Left cardiac atrium (tissue), 4 donors: ENCODE measurements at regions not wholly inside any gene's neighbourhood (a gene's known extent, or its start where the extent isn't known, plus 50 kb on each side); places are given as distances from the start of the nearest gene placed in this dataset.
A peak's percentile ranks its signal among the peaks of the same experiment; 100 is the strongest.
"Not testable (repeated sequence)": the region's sequence is repeated elsewhere in the genome, so short reads cannot be mapped to it uniquely, and the experiment has no call there.

ENCODE experiments used
- ATAC-seq, 2 donors: fragments of 200-7000 bp; cut with Tn5 transposase; one replicate each; pipeline ENCODE4 v1.9.1; 2020; ENCODE audit warnings: mild to moderate bottlenecking in 2 of 2, moderate library complexity in 2 of 2
- DNase-seq: peaks from one replicate; pipeline ENCODE4 v3.0.0-alpha.2; 2020
- intact Hi-C, 2 donors: fragments of 100-400 bp; cut with DNase I; formaldehyde crosslinking; loops; one replicate each; pipeline versions ENCODE4 v1.14.1 to v1.15.1; 2022 to 2023
- donor health status: DM: no; HTN: yes; CAD: no.
- donor health status: DM: no; HTN: yes; CAD: no; lungs with severe emphysema.
- donor health status: DM: yes; HTN: yes; CAD: no.
- donor health status: Dilated cardiomyopathy.

- no peak for DNase-seq
- no peak for ATAC-seq
- intact Hi-C loops, result no loop called here
These were observed 1364.3 kb downstream of the EFNA5 start for GRCh38 chr5:106306313-106307028.

DNA sequence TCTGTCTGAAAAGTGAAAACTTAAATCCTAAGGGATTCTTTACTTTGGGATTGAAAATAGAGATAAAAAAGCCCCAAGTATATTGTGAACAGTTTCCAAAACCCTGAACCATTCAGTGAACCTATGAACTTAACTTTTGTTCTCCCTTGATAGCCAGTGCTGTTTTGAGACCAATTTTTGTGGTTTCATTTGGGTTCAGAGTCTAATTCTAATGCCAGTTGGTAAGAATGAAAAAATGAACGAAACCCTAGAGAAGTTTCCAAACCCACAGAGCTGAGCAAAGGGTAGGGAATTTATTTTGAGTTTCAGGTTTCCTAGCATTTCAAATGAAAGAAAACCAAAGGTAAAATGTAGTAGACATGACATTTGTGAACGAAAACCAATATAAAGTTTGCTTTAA is 1366.8 kb downstream of the EFNA5 start:
- ATAC-seq (no peak), DNase-seq (no peak)
- intact Hi-C loops, result no loop called here

GRCh38 chr5:106292654-106293053 is 1378.1 kb downstream of the EFNA5 start:
- no peak for DNase-seq
- intact Hi-C loops, result no loop called here
- ATAC-seq, result no peak

DNA sequence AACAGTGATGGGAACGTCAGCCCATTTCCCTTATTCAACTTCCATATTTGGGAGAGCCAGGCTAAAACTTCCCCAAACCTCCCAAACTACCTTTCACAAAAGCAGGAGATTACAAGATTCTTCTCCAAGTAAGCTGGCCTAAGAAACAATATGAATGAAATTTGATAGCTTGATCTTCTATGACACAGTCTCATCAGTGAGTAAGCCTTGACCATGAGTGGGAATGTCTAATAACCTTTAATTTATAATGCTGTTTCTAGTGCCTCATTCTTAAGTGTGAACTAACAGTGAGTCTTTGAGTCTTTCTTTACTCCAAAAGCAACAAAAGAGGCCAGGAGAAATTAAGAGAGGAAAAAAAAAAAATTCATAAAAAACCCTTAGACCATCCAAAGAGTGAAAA is 1379.9 kb downstream of the EFNA5 start:
- intact Hi-C loops, result no loop called here
- DNase-seq (no peak), ATAC-seq (no peak)

GRCh38 chr5:106288979-106289378 is 1381.8 kb downstream of the EFNA5 start:
- no peak for DNase-seq
- intact Hi-C loops, result no loop called here
- no peak for ATAC-seq

DNA sequence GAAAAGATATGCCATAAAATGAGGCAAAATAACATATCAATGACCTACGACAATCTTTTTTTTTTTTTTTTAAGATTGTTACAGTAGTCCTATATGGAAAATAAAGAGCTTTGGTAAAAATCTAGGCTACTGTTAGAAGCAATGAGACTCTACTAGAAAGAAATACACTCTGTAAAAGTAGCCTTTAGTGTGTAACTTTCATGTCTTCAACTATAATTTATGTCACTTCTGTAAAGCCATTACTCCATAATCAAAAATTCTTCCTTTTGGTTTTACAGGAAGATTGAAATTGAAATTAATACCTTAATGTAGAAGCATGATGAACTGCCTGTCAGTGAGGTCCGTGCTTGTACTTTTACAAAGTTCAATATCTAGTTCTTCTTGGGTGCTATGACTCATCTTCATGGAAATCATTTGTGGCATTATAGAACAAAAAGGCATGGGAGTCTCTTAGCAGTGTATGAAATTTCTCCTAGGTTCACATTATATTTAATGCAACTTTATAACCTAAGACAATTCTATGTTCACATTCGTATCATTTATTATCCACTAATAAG is 1393.1 kb downstream of the EFNA5 start:
- DNase-seq, result no peak
- no peak for ATAC-seq
- intact Hi-C loops, result loop anchor here in 1 of 2 donors (10.0 kb wide), 1 partner anchor 597 kb away; no protein-coding TSS in a partner anchor

- DNase-seq (no peak), ATAC-seq (peak; percentile 33 to 47)
- intact Hi-C loops, result no loop called here
These were observed 1401.4 kb downstream of the EFNA5 start for GRCh38 chr5:106269252-106269843.

DNA sequence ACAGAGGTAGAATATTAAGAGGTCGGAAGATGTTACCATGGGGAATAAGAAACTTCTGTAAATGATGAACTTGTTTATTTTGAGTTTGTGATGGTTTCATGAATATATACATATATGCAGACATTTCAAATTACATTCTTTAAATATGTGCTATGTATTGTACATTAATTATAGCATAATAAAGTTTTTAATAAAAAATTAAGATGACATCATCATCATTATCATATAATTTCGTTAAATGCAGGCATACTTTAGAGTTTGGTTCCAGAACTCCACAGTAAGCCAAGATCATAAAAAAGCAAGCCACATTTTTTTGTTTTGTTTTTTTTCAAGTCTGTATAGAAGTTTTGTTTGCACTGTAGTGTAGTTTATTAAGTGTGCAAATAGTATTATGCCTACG is 1403.5 kb downstream of the EFNA5 start:
- ATAC-seq (no peak), DNase-seq (no peak)
- intact Hi-C loops, result no loop called here

GRCh38 chr5:106262395-106262794 is 1408.3 kb downstream of the EFNA5 start:
- intact Hi-C loops, result no loop called here
- DNase-seq (no peak), ATAC-seq (no peak)

GRCh38 chr5:106259431-106260090 is 1411.2 kb downstream of the EFNA5 start:
- intact Hi-C loops, DNase-seq, ATAC-seq: not testable (repeated sequence)

DNA sequence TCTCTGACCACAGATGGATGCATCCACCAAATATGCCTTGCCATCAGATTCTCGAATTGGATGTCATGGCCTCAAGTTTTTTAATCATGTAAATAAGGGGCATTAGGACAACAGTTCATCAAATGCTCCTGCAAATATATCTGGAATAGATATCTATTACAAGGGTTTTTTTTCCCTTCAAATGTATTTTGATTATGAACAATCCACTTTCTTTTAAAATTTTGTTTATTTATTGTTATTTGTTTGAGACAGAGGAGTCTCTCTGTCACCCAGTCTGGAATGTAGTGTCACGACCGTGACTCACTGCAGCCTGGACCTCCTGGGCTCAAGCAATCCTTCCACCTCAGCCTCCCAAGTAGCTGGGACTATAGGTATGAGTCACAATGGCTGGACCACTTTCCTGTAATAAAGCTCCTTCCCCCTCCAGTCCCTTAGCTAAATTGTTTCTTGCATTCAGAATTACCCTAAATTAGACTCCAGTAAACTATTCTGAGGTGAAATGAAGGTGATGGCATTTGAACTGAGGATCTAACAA is 1412.1 kb downstream of the EFNA5 start:
- no peak for DNase-seq
- ATAC-seq, result no peak
- intact Hi-C loops, result no loop called here

DNA sequence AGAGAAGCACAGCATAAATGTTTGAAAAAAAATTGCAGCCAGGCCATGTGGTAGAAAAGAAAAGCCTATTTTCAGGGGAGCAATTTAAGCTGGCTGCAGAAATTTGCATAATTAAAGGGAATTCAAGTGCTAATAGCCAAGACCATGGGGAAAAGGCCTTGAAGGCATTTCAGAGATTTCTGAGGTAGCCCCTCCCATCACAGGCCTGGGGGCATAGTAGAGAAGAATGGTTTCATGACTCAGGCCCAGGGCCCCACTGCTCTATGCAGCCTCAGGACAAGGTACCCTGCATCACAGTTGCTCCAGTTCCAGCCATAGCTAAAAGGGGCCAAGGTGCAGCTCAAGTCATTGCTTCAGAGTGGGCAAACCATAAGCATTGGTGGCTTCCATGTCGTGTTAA is 1416.0 kb downstream of the EFNA5 start:
- ATAC-seq (no peak), DNase-seq (no peak)
- intact Hi-C loops, result no loop called here

DNA sequence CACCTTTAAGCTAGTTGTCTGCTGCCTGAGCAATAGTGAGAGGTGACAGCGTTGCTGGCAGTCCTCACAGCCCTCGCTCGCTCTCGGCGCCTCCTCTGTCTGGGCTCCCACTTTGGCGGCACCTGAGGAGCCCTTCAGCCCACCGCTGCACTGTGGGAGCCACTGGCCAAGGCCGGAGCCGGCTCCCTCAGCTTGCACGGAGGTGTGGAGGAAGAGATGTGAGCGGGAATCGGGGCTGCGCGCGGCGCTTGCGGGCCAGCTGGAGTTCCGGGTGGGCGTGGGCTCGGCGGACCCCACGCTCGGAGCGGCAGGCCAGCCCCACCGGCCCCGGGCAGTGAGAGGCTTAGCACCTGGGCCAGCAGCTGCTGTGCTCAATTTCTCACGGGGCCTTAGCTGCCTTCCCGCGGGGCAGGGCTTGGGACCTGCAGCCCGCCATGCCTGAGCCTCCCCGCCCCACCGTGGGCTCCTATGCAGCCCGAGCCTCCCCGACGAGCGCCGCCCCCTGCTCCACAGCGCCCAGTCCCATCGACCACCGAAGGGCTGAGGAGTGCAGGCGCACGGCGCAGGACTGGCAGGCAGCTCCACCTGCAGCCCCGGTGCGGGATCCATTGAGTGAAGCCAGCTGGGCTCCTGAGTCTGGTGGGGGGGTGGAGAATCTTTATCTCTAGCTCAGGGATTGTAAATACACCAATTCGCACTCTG is 1424.5 kb downstream of the EFNA5 start:
- intact Hi-C loops, ATAC-seq, DNase-seq: not testable (repeated sequence)

- intact Hi-C loops, result no loop called here
- ATAC-seq (no peak), DNase-seq (no peak)
These were observed 1429.3 kb downstream of the EFNA5 start for GRCh38 chr5:106241409-106241808.

DNA sequence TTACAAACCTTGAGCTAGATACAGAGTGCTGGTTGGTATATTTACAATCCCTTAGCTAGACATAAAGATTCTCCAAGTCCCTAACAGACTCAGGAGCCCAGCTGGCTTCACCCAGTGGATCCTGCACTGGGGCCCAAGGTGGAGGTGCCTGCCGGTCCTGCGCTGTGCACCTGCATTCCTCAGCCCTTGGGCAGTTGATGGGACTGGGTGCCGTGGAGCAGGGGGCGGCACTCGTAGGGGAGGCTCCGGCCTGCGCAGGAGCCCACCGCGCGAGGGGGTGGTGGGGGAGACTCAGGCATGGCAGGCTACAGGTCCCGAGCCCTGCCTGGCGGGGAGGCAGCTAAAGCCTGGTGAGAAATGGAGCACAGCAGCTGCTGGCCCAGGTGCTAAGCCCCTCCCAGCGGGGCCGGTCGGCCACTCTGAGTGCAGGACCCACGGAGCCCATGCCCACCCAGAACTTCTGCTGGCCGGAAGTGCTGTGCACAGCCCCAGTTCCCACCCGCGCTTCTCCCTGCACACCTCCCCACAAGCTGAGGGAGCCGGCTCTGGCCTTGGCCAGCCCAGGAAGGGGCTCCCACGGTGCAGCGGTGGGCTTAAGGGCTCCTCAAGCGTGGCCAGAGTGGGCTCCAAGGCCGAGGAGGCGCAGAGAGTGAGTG is 1464.7 kb downstream of the EFNA5 start:
- no peak for ATAC-seq
- intact Hi-C loops, result no loop called here
- no peak for DNase-seq

- DNase-seq, result no peak
- intact Hi-C loops, result no loop called here
- ATAC-seq, result no peak
These were observed 1468.7 kb downstream of the EFNA5 start for GRCh38 chr5:106202035-106202434.

GRCh38 chr5:106200971-106201370 is 1469.8 kb downstream of the EFNA5 start:
- no peak for ATAC-seq
- intact Hi-C loops, result no loop called here
- DNase-seq, result no peak

- ATAC-seq, result no peak
- DNase-seq, result no peak
- intact Hi-C loops, result no loop called here
These were observed 1474.9 kb downstream of the EFNA5 start for GRCh38 chr5:106195679-106196474.
